Mucosa of rectum (tissue), 2 donors: ENCODE measurements at regions not wholly inside any gene's neighbourhood (a gene's known extent, or its start where the extent isn't known, plus 50 kb on each side); places are given as distances from the start of the nearest gene placed in this dataset.
"Not testable (repeated sequence)": the region's sequence is repeated elsewhere in the genome, so short reads cannot be mapped to it uniquely, and the experiment has no call there.

ENCODE experiments used
- H3K27ac ChIP-seq, 2 donors: one replicate each; pipeline ENCODE4 v1.7.0; 2013; ENCODE audit warnings: inconsistent platforms in 2 of 2, low read depth in 2 of 2, low read length in 2 of 2
- H3K27me3 ChIP-seq, 2 donors: one replicate each; pipeline ENCODE4 v1.7.0; 2013; ENCODE audit warnings: low read length in 2 of 2; ENCODE audit not compliant: control insufficient read depth in 2 of 2, insufficient read depth in 2 of 2
- H3K36me3 ChIP-seq, 2 donors: one replicate each; pipeline ENCODE4 v1.7.0; 2013; ENCODE audit warnings: low read length in 2 of 2; ENCODE audit not compliant: control insufficient read depth in 2 of 2, insufficient read depth in 2 of 2
- H3K4me1 ChIP-seq, 2 donors: one replicate each; pipeline ENCODE4 v1.7.0; 2013; ENCODE audit warnings: low read length in 2 of 2, mild to moderate bottlenecking in 1 of 2; ENCODE audit not compliant: control insufficient read depth in 2 of 2, insufficient read depth in 2 of 2
- H3K4me3 ChIP-seq, 2 donors: one replicate each; pipeline ENCODE4 v1.7.0; 2013; ENCODE audit warnings: low read length in 2 of 2
- H3K9ac ChIP-seq, 2 donors: one replicate each; pipeline ENCODE4 v1.7.0; 2013; ENCODE audit warnings: low read length in 2 of 2, low read depth in 1 of 2, mild to moderate bottlenecking in 1 of 2
- H3K9me3 ChIP-seq, 2 donors: one replicate each; pipeline ENCODE4 v1.7.0; 2013; ENCODE audit warnings: low read length in 2 of 2; ENCODE audit not compliant: control insufficient read depth in 2 of 2
- donor health status: healthy.
- donor health status: Normal muscosa, but diverticular disease.

GRCh38 chr12:19757317-19757877 lies 318.1 kb downstream of the AEBP2 start:
- Histone ChIP-seq H3K9me3 (peaks cover 0 to 4% of the 10 kb centered on the region in 2 donors), H3K4me1 (no peaks in the 10 kb centered on the region), H3K27me3 (no peaks in the 10 kb centered on the region), H3K36me3 (no peaks in the 10 kb centered on the region), H3K4me3 (no peak overlapping the region), H3K9ac (no peak overlapping the region), H3K27ac (no peak overlapping the region)

GRCh38 chr12:19759227-19759626 lies 319.9 kb downstream of the AEBP2 start:
- Histone ChIP-seq H3K27ac (no peak overlapping the region), H3K9me3 (no peaks in the 10 kb centered on the region), H3K4me3 (no peak overlapping the region), H3K9ac (no peak overlapping the region), H3K36me3 (no peaks in the 10 kb centered on the region), H3K4me1 (no peaks in the 10 kb centered on the region), H3K27me3 (no peaks in the 10 kb centered on the region)

GRCh38 chr12:19760611-19761010 lies 321.3 kb downstream of the AEBP2 start:
- Histone ChIP-seq H3K9me3 (no peaks in the 10 kb centered on the region), H3K4me1 (no peaks in the 10 kb centered on the region), H3K9ac (no peak overlapping the region), H3K36me3 (no peaks in the 10 kb centered on the region), H3K4me3 (no peak overlapping the region), H3K27ac (no peak overlapping the region), H3K27me3 (no peaks in the 10 kb centered on the region)

- H3K27me3 ChIP-seq = no peaks in the 10 kb centered on the region
- no peaks in the 10 kb centered on the region for H3K36me3 ChIP-seq
- H3K9me3 ChIP-seq = no peaks in the 10 kb centered on the region
- H3K4me1 ChIP-seq = no peaks in the 10 kb centered on the region
- H3K4me3 ChIP-seq = no peak overlapping the region
- no peak overlapping the region for H3K9ac ChIP-seq
- no peak overlapping the region for H3K27ac ChIP-seq
These were observed 322.2 kb downstream of the AEBP2 start for GRCh38 chr12:19761463-19761862.

- Histone ChIP-seq H3K9me3 (no peaks in the 10 kb centered on the region), H3K4me3 (no peak overlapping the region), H3K36me3 (no peaks in the 10 kb centered on the region), H3K9ac (no peak overlapping the region), H3K4me1 (no peaks in the 10 kb centered on the region), H3K27me3 (no peaks in the 10 kb centered on the region), H3K27ac (no peak overlapping the region)
These were observed 324.2 kb downstream of the AEBP2 start for GRCh38 chr12:19763488-19763887.

- Histone ChIP-seq H3K27ac (no peak overlapping the region), H3K9me3 (no peaks in the 10 kb centered on the region), H3K27me3 (no peaks in the 10 kb centered on the region), H3K4me1 (no peaks in the 10 kb centered on the region), H3K9ac (no peak overlapping the region), H3K4me3 (no peak overlapping the region), H3K36me3 (no peaks in the 10 kb centered on the region)
These were observed 325.1 kb downstream of the AEBP2 start for GRCh38 chr12:19764408-19764807.

GRCh38 chr12:19771858-19772257 lies 332.6 kb downstream of the AEBP2 start:
- Histone ChIP-seq H3K36me3 (no peaks in the 10 kb centered on the region), H3K9ac (no peak overlapping the region), H3K27ac (no peak overlapping the region)

GRCh38 chr12:19772776-19773175 lies 333.5 kb downstream of the AEBP2 start:
- H3K27me3 ChIP-seq = no peaks in the 10 kb centered on the region
- H3K9ac ChIP-seq = no peak overlapping the region
- no peaks in the 10 kb centered on the region for H3K9me3 ChIP-seq
- H3K4me3 ChIP-seq = no peak overlapping the region
- H3K4me1 ChIP-seq = no peaks in the 10 kb centered on the region
- no peak overlapping the region for H3K27ac ChIP-seq
- no peaks in the 10 kb centered on the region for H3K36me3 ChIP-seq

More at GRCh38 chr12:19771858-19772257, 332.6 kb downstream of the AEBP2 start:
- Histone ChIP-seq H3K4me3 (no peak overlapping the region), H3K27me3 (no peaks in the 10 kb centered on the region), H3K4me1 (no peaks in the 10 kb centered on the region), H3K9me3 (no peaks in the 10 kb centered on the region)

GRCh38 chr12:19775241-19775640 lies 335.9 kb downstream of the AEBP2 start:
- Histone ChIP-seq H3K9me3 (no peaks in the 10 kb centered on the region), H3K27ac (no peak overlapping the region)

GRCh38 chr12:19775976-19776375 lies 336.7 kb downstream of the AEBP2 start:
- H3K27me3 ChIP-seq, H3K4me3 ChIP-seq, H3K4me1 ChIP-seq, H3K9me3 ChIP-seq, H3K36me3 ChIP-seq, H3K27ac ChIP-seq, H3K9ac ChIP-seq: not testable (repeated sequence)

More at GRCh38 chr12:19775241-19775640, 335.9 kb downstream of the AEBP2 start:
- no peaks in the 10 kb centered on the region for H3K36me3 ChIP-seq
- no peaks in the 10 kb centered on the region for H3K4me1 ChIP-seq
- no peaks in the 10 kb centered on the region for H3K27me3 ChIP-seq
- H3K9ac ChIP-seq = no peak overlapping the region
- no peak overlapping the region for H3K4me3 ChIP-seq

GRCh38 chr12:19778172-19778571 lies 338.9 kb downstream of the AEBP2 start:
- Histone ChIP-seq H3K9me3 (no peaks in the 10 kb centered on the region), H3K27me3 (no peaks in the 10 kb centered on the region), H3K9ac (no peak overlapping the region), H3K4me1 (no peaks in the 10 kb centered on the region), H3K4me3 (no peak overlapping the region), H3K36me3 (no peaks in the 10 kb centered on the region), H3K27ac (no peak overlapping the region)
